Keratinocyte (primary cell): ENCODE measurements at regions not wholly inside any gene's neighbourhood (a gene's known extent, or its start where the extent isn't known, plus 50 kb on each side); places are given as distances from the start of the nearest gene placed in this dataset.

Source experiments
- DNase-seq: peaks from one replicate; pipeline ENCODE4 v3.0.0-alpha.2; 2011; ENCODE audit warnings: low read depth, missing footprints, low spot score
- FAIRE-seq: peaks from 2 replicates; lab custom pipeline; 2011; peaks lifted over from hg19 to GRCh38; lab: Jason Lieb, UNC
- H2AFZ ChIP-seq: 2 replicates; pipeline ENCODE4 v1.6.0; 2012; ENCODE audit warnings: low read length, control low read depth, inconsistent platforms; ENCODE audit not compliant: control insufficient read depth
- H3K27ac ChIP-seq: 2 replicates; pipeline ENCODE4 v1.5.1; 2011; ENCODE audit warnings: low read length; ENCODE audit not compliant: control insufficient read depth, insufficient read depth
- H3K27me3 ChIP-seq: 3 replicates; pipeline ENCODE4 v1.6.0; 2011; ENCODE audit warnings: low read length; ENCODE audit not compliant: control insufficient read depth, insufficient read depth; ENCODE audit errors: extremely low read depth
- H3K36me3 ChIP-seq, 2 experiments: 2 replicates in 1 of 2; 3 replicates in 1 of 2; pipeline ENCODE4 v1.5.1; 2011; ENCODE audit warnings: low read length in 2 of 2, mild to moderate bottlenecking in 1 of 2; ENCODE audit not compliant: control insufficient read depth in 2 of 2, insufficient read depth in 2 of 2; ENCODE audit errors: extremely low read depth in 1 of 2
- H3K4me1 ChIP-seq: 3 replicates; pipeline ENCODE4 v1.5.1; 2011; ENCODE audit warnings: low read length; ENCODE audit not compliant: control insufficient read depth, insufficient read depth; ENCODE audit errors: extremely low read depth
- H3K4me2 ChIP-seq: 3 replicates; pipeline ENCODE4 v1.6.0; 2011; ENCODE audit warnings: low read depth, low read length; ENCODE audit not compliant: control insufficient read depth, insufficient read depth; ENCODE audit errors: extremely low read depth
- H3K4me3 ChIP-seq, 3 experiments: fragments of 200-600 bp in 1 of 3; sonication (generic) in 1 of 3; 2 replicates in 2 of 3; 3 replicates in 1 of 3; pipeline ENCODE4 v1.5.1; 2011 to 2016; ENCODE audit warnings: low read length in 3 of 3, mild to moderate bottlenecking in 3 of 3, control low read depth in 2 of 3, inconsistent platforms in 1 of 3, low read depth in 1 of 3, mixed read lengths in 1 of 3, mixed run types in 1 of 3, moderate library complexity in 1 of 3; ENCODE audit not compliant: control insufficient read depth in 2 of 3, insufficient read depth in 2 of 3; ENCODE audit errors: extremely low read depth in 1 of 3
- H3K79me2 ChIP-seq: 2 replicates; pipeline ENCODE4 v1.6.0; 2012; ENCODE audit warnings: low read length; ENCODE audit not compliant: control insufficient read depth, insufficient read depth
- H3K9ac ChIP-seq: 3 replicates; pipeline ENCODE4 v1.6.0; 2011; ENCODE audit warnings: low read length; ENCODE audit not compliant: control insufficient read depth, insufficient read depth; ENCODE audit errors: extremely low read depth
- H3K9me1 ChIP-seq: 3 replicates; pipeline ENCODE4 v1.6.0; 2011; ENCODE audit warnings: low read length; ENCODE audit not compliant: control insufficient read depth, insufficient read depth; ENCODE audit errors: extremely low read depth
- H3K9me3 ChIP-seq: 2 replicates; pipeline ENCODE4 v1.5.1; 2012; ENCODE audit warnings: low read depth, low read length; ENCODE audit not compliant: control insufficient read depth
- H4K20me1 ChIP-seq: 3 replicates; pipeline ENCODE4 v1.6.0; 2011; ENCODE audit warnings: low read length; ENCODE audit not compliant: control insufficient read depth, insufficient read depth; ENCODE audit errors: extremely low read depth
- EZH2 ChIP-seq: IDR thresholded peaks from one replicate; pipeline ENCODE4 v1.6.1; 2012; ENCODE audit warnings: inconsistent platforms, mild to moderate bottlenecking, low read length, moderate library complexity
- dilution Hi-C: fragments of 300-500 bp; cut with MboI; formaldehyde crosslinking; loops from one replicate; pipeline ENCODE4 v1.7.0; 2020; ENCODE audit warnings: low sequenced_read_pairs; ENCODE audit not compliant: extremely low pct_ligation_motif_present
- small RNA-seq, 3 experiments: library from RNA; depleted of rRNA; stranded (forward); fragments of <200 nt; gene quantifications; one replicate each; pipeline ENCODE3, GENCODE V24; 2012; ENCODE audit warnings: low read depth in 3 of 3, low replicate concordance in 1 of 3; ENCODE audit not compliant: insufficient read length in 3 of 3
- TF ChIP-seq, protein P1 (sequence below), 3 experiments: IDR thresholded peaks in 1 of 3; conservative IDR thresholded peaks in 1 of 3; optimal IDR thresholded peaks in 1 of 3; 2 replicates in 2 of 3; 3 replicates in 1 of 3; pipeline versions ENCODE3 to v1.5.1; 2011; ENCODE audit warnings: low read length in 3 of 3, mild to moderate bottlenecking in 3 of 3, moderate library complexity in 2 of 3, control low read depth in 1 of 3, inconsistent platforms in 1 of 3; ENCODE audit not compliant: insufficient read depth in 2 of 3; ENCODE audit errors: extremely low read depth in 1 of 3

DNA sequence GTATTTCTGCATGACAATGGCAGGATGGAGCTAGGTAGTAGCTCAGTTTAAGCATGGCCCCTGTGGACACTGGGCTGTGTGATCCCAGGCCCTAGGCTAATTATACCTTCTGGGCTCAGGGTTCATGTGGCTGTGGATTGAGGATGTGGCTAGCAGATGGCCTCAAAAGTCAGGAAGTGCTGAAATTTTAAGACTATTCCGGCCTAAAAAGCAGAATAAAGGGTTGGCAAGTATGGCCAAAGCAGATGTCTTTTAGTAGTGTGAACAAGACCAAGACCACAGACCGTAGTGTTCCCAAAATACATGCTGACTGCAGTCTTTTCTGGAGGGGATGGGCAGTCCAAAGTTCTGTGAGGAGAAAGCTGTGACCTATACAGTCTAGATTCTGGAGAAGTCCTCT, 115.7 kb upstream of the RAG2 start:
- Histone ChIP-seq H3K4me1 (no peaks in the 10 kb centered on the region), H3K4me2 (no peak overlapping the region), H2AFZ (no peak overlapping the region), H3K27me3 (no peaks in the 10 kb centered on the region), H3K4me3 (no peak overlapping the region), H4K20me1 (no peaks in the 10 kb centered on the region), H3K79me2 (no peaks in the 10 kb centered on the region), H3K9me1 (no peaks in the 10 kb centered on the region), H3K9ac (no peak overlapping the region), H3K36me3 (no peaks in the 10 kb centered on the region), H3K9me3 (no peaks in the 10 kb centered on the region), H3K27ac (no peak overlapping the region)
- DNase-seq (no peak), FAIRE-seq (no peak)
- no peak for TF ChIP-seq EZH2
- TF ChIP-seq, protein P1, sequence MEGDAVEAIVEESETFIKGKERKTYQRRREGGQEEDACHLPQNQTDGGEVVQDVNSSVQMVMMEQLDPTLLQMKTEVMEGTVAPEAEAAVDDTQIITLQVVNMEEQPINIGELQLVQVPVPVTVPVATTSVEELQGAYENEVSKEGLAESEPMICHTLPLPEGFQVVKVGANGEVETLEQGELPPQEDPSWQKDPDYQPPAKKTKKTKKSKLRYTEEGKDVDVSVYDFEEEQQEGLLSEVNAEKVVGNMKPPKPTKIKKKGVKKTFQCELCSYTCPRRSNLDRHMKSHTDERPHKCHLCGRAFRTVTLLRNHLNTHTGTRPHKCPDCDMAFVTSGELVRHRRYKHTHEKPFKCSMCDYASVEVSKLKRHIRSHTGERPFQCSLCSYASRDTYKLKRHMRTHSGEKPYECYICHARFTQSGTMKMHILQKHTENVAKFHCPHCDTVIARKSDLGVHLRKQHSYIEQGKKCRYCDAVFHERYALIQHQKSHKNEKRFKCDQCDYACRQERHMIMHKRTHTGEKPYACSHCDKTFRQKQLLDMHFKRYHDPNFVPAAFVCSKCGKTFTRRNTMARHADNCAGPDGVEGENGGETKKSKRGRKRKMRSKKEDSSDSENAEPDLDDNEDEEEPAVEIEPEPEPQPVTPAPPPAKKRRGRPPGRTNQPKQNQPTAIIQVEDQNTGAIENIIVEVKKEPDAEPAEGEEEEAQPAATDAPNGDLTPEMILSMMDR (optimal IDR thresholded peaks at IDR 0.05 in 1 of 3, IDR thresholded peaks at IDR 0.05 in 1 of 3, conservative IDR thresholded peaks at IDR 0.05 in 1 of 3; ENCODE audit: extremely low read depth in 1 of 3, insufficient read depth in 2 of 3, low read length in 3 of 3), result no peak
- dilution Hi-C loops, result no loop called here

DNA sequence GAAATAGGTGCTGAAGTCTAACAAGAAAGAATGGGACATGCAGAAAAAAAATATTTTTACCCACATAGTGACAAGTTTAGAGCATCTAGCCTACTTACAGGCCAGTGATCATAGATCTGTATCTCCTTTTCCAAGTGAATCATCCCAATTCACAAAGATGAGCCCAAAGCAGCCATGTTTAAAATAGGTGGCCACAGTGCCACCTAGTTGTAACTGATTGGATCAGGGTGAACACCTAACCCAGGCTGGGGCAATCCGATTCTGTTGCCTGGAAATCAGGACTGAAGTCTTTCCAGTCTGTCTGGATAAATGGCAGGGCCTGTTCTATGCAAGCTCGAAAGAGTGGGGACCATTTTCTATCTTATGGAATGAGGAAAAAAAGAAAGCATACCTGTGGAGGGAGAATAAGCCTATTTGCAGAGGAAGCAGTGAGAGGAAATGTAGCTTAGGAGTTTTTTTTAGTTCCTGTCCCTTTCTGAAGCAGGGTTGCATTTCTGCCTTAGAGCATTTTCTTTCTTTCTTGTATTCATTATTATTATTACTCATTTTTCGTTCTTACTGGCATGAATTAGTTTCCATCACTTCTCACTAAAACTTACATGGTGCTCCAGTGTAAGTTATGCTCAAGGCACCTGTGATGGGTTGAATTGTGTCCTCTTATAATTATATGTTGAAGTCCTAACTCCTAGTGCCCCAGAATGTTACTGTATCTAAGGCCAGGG, 113.2 kb upstream of the RAG2 start:
- DNase-seq, result no peak
- Histone ChIP-seq H3K27ac (no peak overlapping the region), H4K20me1 (no peaks in the 10 kb centered on the region), H3K9me1 (no peaks in the 10 kb centered on the region), H3K9me3 (no peaks in the 10 kb centered on the region), H3K4me3 (no peak overlapping the region), H3K27me3 (no peaks in the 10 kb centered on the region), H3K4me2 (no peak overlapping the region), H2AFZ (no peak overlapping the region), H3K9ac (no peak overlapping the region), H3K36me3 (no peaks in the 10 kb centered on the region), H3K79me2 (no peaks in the 10 kb centered on the region), H3K4me1 (no peaks in the 10 kb centered on the region)
- dilution Hi-C loops, result no loop called here
- FAIRE-seq, result no peak
- no peak for TF ChIP-seq EZH2
- TF ChIP-seq, protein P1 (optimal IDR thresholded peaks at IDR 0.05 in 1 of 3, IDR thresholded peaks at IDR 0.05 in 1 of 3, conservative IDR thresholded peaks at IDR 0.05 in 1 of 3; ENCODE audit: extremely low read depth in 1 of 3, insufficient read depth in 2 of 3, low read length in 3 of 3), result peak in 2 of 3 experiments; percentile 3 to 46

Small RNAs in the stretch of these regions (small RNA-seq; reads per million reads assigned to genes)
- 0 reads per million in 3 experiments for gene RF00322
- 0 to 0.25 (median 0) reads per million in 3 experiments for gene RNU6-99P
